ENCODE measurements at regions not wholly inside any gene's neighbourhood (a gene's known extent, or its start where the extent isn't known, plus 50 kb on each side); places are given as distances from the start of the nearest gene placed in this dataset.
"Not testable (repeated sequence)": the region's sequence is repeated elsewhere in the genome, so short reads cannot be mapped to it uniquely, and the experiment has no call there.

GRCh38 chr7:91356915-91357314 lies 92.7 kb downstream of the FZD1 start:
- no peak for DNase-seq

- no peak for DNase-seq
These were observed 93.1 kb downstream of the FZD1 start for GRCh38 chr7:91357379-91357778.

- no peak for DNase-seq
These were observed 93.7 kb downstream of the FZD1 start for GRCh38 chr7:91357901-91358300.

- no peak for DNase-seq
These were observed 94.1 kb downstream of the FZD1 start for GRCh38 chr7:91358303-91358702.

- DNase-seq: not testable (repeated sequence)
These were observed 100.9 kb downstream of the FZD1 start for GRCh38 chr7:91365097-91365496.

GRCh38 chr7:91366091-91366490 lies 101.9 kb downstream of the FZD1 start:
- DNase-seq: no peak

GRCh38 chr7:91367812-91368578 lies 103.8 kb downstream of the FZD1 start:
- no peak for DNase-seq

GRCh38 chr7:91372323-91372722 lies 108.1 kb downstream of the FZD1 start:
- DNase-seq: no peak

GRCh38 chr7:91373111-91373800 lies 109.0 kb downstream of the FZD1 start:
- no peak for DNase-seq

- no peak for DNase-seq
These were observed 110.2 kb downstream of the FZD1 start for GRCh38 chr7:91374321-91374989.

GRCh38 chr7:91375378-91375777 lies 111.1 kb downstream of the FZD1 start:
- no peak for DNase-seq

GRCh38 chr7:91378131-91378530 lies 113.9 kb downstream of the FZD1 start:
- DNase-seq: no peak

GRCh38 chr7:91379236-91379635 lies 115.0 kb downstream of the FZD1 start:
- DNase-seq: no peak

- DNase-seq: no peak
These were observed 115.8 kb downstream of the FZD1 start for GRCh38 chr7:91379991-91380390.

GRCh38 chr7:91383053-91383904 lies 119.0 kb downstream of the FZD1 start:
- no peak for DNase-seq

- no peak for DNase-seq
These were observed 119.7 kb downstream of the FZD1 start for GRCh38 chr7:91383905-91384274.

- DNase-seq: not testable (repeated sequence)
These were observed 130.5 kb downstream of the FZD1 start for GRCh38 chr7:91394757-91395156.

GRCh38 chr7:91395313-91395712 lies 131.1 kb downstream of the FZD1 start:
- not testable (repeated sequence) for DNase-seq

GRCh38 chr7:91397096-91397495 lies 132.9 kb downstream of the FZD1 start:
- DNase-seq: no peak

GRCh38 chr7:91397612-91398011 lies 133.4 kb downstream of the FZD1 start:
- no peak for DNase-seq

- no peak for DNase-seq
These were observed 134.1 kb downstream of the FZD1 start for GRCh38 chr7:91398341-91398740.

- no peak for DNase-seq
These were observed 141.0 kb downstream of the FZD1 start for GRCh38 chr7:91405092-91405788.

Data from GF-D8 (cell line).